Stimulated activated naive CD8-positive, alpha-beta T cell treated with anti-CD3 and anti-CD28 coated beads, Interleukin-15, Interleukin-2, amounts not matched to agents 100 U/mL and 50 U/mL, for 24 hours (primary cell): ENCODE measurements at regions not wholly inside any gene's neighbourhood (a gene's known extent, or its start where the extent isn't known, plus 50 kb on each side); places are given as distances from the start of the nearest gene placed in this dataset.

Experiments used
- ATAC-seq: fragments of 150-1000 bp; cut with Tn5 transposase; one replicate; pipeline ENCODE4 v1.10.0; 2021
- DNase-seq: peaks from one replicate; pipeline ENCODE4 v3.0.0; 2021

- ATAC-seq (peak; percentile 14), DNase-seq (no peak)
These were observed 135.1 kb upstream of the PMEPA1 start for GRCh38 chr20:57844626-57845596.

- ATAC-seq: no peak
- DNase-seq: no peak
These were observed 134.3 kb upstream of the PMEPA1 start for GRCh38 chr20:57843941-57844625.

DNA sequence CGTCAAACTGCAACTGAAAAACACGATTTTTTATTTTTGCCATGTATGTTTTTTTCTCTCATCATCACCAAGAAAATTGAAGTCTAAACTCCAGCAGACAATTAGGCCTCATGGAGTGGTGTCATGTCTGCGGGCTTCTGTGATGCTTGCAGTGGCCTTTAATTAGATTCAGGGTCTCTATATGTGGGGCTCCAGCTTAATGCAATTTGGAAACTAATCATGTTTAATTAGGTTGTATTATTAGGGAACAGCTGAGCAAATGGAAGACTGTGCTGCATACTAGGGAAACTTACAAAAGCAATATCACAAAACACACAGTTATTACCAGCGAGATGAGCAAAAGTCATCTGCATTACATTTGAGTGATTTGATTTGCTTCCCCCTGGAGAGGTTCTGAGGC is 132.9 kb upstream of the PMEPA1 start:
- no peak for ATAC-seq
- DNase-seq: no peak

DNA sequence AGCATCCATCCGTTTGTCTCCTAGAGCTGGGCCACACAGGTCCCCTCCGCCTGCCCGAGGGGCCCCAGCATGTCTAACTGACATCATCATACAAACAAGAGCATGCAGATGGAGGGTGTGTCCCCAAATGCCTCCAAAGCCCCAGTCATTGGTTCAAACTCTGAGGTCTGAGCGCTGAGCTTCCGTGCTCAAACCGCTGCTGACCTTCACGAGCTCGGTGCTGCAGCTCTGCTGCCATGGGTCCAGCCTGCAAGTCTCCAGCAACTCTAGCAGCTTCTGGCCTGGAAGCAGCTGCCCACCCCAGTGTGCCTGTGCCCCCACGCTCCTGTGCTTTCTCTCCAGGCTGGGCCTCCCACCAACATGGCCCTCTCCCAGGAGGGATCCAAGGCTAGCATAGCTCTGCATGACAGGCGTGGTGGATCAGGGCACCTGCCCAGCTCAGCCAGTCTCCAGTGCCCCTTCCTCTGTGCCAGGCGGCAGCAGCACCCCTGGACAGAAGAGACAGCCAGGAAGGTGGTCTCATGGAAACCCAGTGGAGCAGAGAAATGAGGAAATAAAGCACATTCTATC is 131.6 kb upstream of the PMEPA1 start:
- ATAC-seq (no peak), DNase-seq (no peak)

GRCh38 chr20:57840504-57841296 is 130.9 kb upstream of the PMEPA1 start:
- ATAC-seq: no peak

DNA sequence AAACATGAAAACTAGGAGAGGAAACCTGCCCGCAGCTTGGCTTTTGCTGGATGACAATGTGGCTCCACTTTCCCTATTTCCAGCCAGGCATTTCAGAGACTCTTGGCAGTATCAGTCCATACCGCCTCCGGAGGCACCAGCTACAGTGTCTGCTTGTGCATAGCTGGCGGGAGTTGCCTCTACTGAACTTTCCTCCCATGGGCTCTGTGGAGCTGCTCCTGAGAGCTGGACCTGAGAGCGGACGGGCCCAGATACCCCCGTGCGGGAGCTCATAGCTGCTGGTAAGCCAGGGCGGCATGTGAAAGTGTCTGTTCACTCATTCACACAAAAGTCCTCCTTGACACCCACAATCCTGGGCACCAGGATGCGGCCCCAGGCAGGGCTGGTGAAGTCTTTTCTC is 130.3 kb upstream of the PMEPA1 start:
- ATAC-seq: no peak

More at GRCh38 chr20:57840504-57841296, 130.9 kb upstream of the PMEPA1 start:
- no peak for DNase-seq

GRCh38 chr20:57838670-57839151 is 128.9 kb upstream of the PMEPA1 start:
- ATAC-seq: no peak
- DNase-seq: no peak

More for the DNA sequence above, 130.3 kb upstream of the PMEPA1 start:
- DNase-seq: no peak

DNA sequence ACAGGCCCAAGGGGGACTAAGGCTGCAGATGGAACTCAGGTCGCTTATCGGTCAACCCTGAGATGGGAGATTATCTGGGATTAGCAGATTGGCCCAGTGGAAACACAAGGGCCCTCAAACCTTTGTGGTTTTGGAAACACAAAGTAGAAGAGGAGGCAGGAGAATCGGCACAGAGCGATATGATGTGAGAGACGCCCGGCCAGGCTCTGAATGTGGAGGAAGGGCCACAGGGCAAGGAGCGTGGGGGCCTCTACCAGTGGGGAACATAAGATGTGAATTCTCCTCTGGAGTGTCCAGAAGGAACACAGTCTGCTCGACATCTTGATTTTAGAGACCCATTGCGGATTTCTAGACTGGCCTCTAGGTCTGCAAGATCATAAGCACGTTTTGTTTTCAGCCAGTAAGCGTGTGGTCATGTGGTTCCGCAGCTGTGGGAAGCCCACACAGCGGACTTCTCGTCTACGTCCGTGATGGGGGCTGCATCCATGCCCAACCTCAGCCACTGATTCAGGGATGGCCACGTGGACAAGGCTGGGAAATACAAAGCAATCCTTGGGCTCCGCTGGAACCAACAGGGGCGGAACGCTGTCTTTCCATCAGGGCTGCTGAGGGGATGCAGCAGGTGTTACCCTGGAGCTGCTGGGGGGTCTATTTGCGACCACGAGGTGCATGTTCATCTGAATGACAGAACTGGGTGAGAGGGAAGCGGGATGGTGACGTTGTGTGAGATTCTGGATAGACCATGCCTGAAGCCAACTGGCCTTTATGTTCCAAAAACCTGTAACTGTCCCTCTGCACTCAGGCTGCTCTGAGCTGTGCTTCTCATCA is 127.6 kb upstream of the PMEPA1 start:
- no peak for DNase-seq
- no peak for ATAC-seq

DNA sequence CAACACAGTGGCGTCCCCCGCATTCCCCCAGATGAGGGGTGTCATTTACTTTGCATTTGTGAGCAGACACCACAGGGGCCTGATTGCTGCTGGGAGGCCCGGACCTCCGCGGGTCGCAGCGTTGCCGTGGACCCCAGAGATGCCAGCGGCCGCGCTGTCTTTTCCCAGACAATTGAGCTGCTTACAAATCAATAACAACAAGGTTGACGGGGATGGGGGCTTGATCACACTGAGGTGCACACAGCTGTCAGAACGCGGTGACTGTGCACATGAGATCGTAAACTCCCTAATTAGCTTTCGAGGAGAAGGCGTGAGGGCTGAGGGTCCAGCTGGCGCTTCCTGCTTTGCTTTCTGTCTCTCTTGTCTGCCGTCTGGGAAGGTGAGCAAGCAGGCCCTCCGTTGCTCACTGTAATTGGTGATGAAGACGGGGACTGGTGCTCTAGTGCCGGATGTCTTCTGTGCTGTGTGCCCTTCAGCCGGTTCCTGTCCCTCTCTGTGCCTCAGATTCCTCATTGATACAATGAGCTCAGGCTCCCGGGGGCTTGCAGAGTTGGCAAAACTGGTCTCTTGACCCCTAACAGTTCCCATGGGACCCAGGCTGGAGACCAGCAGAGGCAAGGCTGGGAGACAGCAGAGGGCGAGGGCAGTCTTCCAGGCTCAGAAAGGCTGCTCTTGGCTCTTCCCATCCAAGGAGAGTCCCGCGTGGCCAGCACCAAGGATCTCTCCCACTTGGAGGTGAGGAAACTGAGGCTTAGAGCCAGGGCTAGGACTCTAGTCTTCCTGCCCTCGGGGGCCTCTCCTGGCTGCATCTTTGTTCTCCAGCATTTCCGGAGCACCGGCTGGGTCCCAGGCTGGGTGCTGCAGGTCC is 126.0 kb upstream of the PMEPA1 start:
- ATAC-seq (no peak), DNase-seq (no peak)

GRCh38 chr20:57835074-57835452 is 125.2 kb upstream of the PMEPA1 start:
- no peak for ATAC-seq
- no peak for DNase-seq

- no peak for DNase-seq
- ATAC-seq: no peak
These were observed 124.7 kb upstream of the PMEPA1 start for GRCh38 chr20:57834306-57835073.

- ATAC-seq (no peak), DNase-seq (no peak)
These were observed 122.3 kb upstream of the PMEPA1 start for GRCh38 chr20:57831993-57832585.

GRCh38 chr20:57831326-57831992 is 121.6 kb upstream of the PMEPA1 start:
- ATAC-seq (no peak), DNase-seq (no peak)

DNA sequence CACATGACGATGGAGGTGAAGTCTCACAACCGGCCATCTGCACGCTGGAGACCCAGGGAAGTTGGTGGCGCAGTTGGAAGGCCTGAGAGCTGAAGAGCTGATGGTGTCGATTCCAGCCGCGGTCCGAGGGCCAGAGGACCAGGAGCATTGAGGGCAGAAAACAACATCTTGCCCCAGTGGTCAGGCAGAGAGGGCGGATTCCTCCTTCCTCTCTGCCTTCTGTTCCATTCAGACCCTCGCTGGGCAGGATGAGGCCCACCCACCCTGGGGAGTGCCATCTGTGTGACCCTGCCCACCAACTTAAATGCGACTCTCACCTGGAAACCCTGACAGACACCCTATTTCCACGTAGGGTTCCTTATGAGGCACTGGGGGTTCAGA is 120.7 kb upstream of the PMEPA1 start:
- ATAC-seq (no peak), DNase-seq (no peak)

- ATAC-seq (no peak), DNase-seq (no peak)
These were observed 120.1 kb upstream of the PMEPA1 start for GRCh38 chr20:57829805-57830514.

GRCh38 chr20:57829336-57829735 is 119.5 kb upstream of the PMEPA1 start:
- DNase-seq: no peak
- no peak for ATAC-seq

- DNase-seq (no peak), ATAC-seq (no peak)
These were observed 118.9 kb upstream of the PMEPA1 start for GRCh38 chr20:57828696-57829095.
